BE2C (cell line): ENCODE measurements at regions not wholly inside any gene's neighbourhood (a gene's known extent, or its start where the extent isn't known, plus 50 kb on each side); places are given as distances from the start of the nearest gene placed in this dataset.

ENCODE experiments used
- DNase-seq: peaks from one replicate; pipeline ENCODE4 v3.0.0-alpha.2; 2020
- H3K27me3 ChIP-seq: fragments of 250-450 bp; sonication (Bioruptor Pico); 2 replicates; pipeline ENCODE4 v1.5.1; 2020; ENCODE audit warnings: mild to moderate bottlenecking
- H3K36me3 ChIP-seq: fragments of 250-450 bp; sonication (Bioruptor Pico); 2 replicates; pipeline ENCODE4 v1.5.1; 2020; ENCODE audit warnings: mild to moderate bottlenecking
- H3K4me1 ChIP-seq: fragments of 250-450 bp; sonication (Bioruptor Pico); 2 replicates; pipeline ENCODE4 v1.5.1; 2020
- H3K4me3 ChIP-seq: 2 replicates; pipeline ENCODE4 v1.5.1; 2011; ENCODE audit warnings: low read depth, low read length
- H3K9me3 ChIP-seq: fragments of 250-450 bp; sonication (Bioruptor Pico); 2 replicates; pipeline ENCODE4 v1.5.1; 2020
- TF ChIP-seq, protein P1 (sequence below): IDR thresholded peaks from 2 replicates; pipeline ENCODE4 v1.5.1; 2012; ENCODE audit warnings: mild to moderate bottlenecking, low read depth, low read length

GRCh38 chr5:107208867-107209266 lies 461.9 kb downstream of the EFNA5 start:
- Histone ChIP-seq H3K9me3 (no peaks in the 10 kb centered on the region), H3K27me3 (no peaks in the 10 kb centered on the region), H3K36me3 (no peaks in the 10 kb centered on the region), H3K4me1 (peaks cover 8% of the 10 kb centered on the region), H3K4me3 (no peak overlapping the region)
- TF ChIP-seq, protein P1, sequence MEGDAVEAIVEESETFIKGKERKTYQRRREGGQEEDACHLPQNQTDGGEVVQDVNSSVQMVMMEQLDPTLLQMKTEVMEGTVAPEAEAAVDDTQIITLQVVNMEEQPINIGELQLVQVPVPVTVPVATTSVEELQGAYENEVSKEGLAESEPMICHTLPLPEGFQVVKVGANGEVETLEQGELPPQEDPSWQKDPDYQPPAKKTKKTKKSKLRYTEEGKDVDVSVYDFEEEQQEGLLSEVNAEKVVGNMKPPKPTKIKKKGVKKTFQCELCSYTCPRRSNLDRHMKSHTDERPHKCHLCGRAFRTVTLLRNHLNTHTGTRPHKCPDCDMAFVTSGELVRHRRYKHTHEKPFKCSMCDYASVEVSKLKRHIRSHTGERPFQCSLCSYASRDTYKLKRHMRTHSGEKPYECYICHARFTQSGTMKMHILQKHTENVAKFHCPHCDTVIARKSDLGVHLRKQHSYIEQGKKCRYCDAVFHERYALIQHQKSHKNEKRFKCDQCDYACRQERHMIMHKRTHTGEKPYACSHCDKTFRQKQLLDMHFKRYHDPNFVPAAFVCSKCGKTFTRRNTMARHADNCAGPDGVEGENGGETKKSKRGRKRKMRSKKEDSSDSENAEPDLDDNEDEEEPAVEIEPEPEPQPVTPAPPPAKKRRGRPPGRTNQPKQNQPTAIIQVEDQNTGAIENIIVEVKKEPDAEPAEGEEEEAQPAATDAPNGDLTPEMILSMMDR: no peak
- DNase-seq: no peak

- Histone ChIP-seq H3K36me3 (no peaks in the 10 kb centered on the region), H3K4me3 (no peak overlapping the region), H3K27me3 (no peaks in the 10 kb centered on the region), H3K9me3 (no peaks in the 10 kb centered on the region), H3K4me1 (no peaks in the 10 kb centered on the region)
- TF ChIP-seq, protein P1: no peak
- DNase-seq: no peak
Observed at GRCh38 chr5:107204413-107204812, 466.3 kb downstream of the EFNA5 start.

DNA sequence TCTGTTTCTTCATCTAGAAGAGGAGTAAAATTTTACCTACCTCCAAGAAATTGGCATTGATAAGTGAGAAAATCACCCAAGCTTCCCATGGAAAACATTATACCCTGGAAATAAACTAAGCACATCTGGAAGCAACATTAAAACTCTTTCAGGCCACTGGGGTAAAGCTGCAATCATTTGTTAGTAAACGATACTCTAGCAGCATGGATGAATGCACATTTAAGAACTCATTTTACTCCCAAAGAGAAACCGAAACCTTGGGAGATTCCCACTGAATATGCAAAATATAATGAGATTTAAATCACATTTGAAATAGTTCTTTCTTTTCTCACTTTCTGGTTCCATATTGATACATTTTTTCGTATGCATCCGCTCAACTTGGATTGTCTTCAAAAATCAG lies 467.5 kb downstream of the EFNA5 start:
- H3K9me3 ChIP-seq: no peaks in the 10 kb centered on the region

DNA sequence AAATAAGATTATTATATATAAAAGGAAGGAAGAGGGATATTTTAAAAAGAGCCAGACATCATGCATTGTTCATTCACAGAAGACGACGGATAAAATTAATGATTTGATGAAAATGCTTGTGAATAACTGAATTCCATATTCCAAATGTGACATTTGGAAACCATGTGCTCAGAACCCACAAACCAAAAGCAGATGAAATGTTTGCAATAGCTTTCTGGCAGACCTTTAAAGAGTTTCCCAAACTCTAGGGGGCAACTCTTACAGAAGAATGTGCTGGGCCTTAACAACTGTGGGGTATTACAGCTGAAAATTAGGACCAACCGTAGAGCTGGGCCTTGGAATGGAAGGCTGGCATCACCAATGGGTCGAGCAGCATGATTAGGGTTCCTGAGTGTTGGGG lies 471.0 kb downstream of the EFNA5 start:
- TF ChIP-seq, protein P1: no peak
- no peak for DNase-seq
- H3K27me3 ChIP-seq: no peaks in the 10 kb centered on the region

More for the DNA sequence above, 467.5 kb downstream of the EFNA5 start:
- no peak for DNase-seq
- Histone ChIP-seq H3K27me3 (no peaks in the 10 kb centered on the region), H3K36me3 (no peaks in the 10 kb centered on the region), H3K4me1 (no peaks in the 10 kb centered on the region), H3K4me3 (no peak overlapping the region)
- TF ChIP-seq, protein P1: no peak

DNA sequence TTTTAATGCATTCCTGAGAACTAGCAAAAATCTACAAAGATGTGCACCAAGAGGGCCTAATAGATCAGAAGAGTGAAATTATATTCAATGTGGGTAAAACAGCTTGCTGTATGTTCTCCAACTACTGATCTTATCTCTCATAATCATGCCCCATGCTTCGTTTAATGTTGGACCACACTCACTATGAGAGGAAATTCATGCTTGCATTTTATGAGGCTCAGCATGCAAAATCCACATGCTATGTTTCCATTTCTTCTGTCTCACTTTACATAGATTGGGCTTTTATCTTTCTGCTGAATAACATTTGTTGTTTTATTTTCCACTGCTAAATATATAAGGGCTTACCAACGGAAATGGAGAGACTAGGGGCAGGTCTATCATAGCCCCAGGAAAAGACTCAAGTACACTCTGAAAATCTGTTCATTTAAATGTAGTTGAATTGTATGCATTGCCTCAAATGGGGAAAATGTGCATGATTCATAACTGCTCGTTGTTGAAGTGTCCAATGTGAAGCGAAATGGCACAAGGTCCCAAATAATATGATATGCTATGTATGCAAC lies 474.2 kb downstream of the EFNA5 start:
- no peaks in the 10 kb centered on the region; the same call in 1 of the 2 replicates for H3K4me1 ChIP-seq
- H3K4me3 ChIP-seq: no peak overlapping the region
- no peak for DNase-seq
- no peaks in the 10 kb centered on the region for H3K36me3 ChIP-seq
- no peaks in the 10 kb centered on the region for H3K9me3 ChIP-seq
- TF ChIP-seq, protein P1: no peak
- H3K27me3 ChIP-seq: no peaks in the 10 kb centered on the region

More for the DNA sequence above, 471.0 kb downstream of the EFNA5 start:
- no peaks in the 10 kb centered on the region for H3K36me3 ChIP-seq
- H3K9me3 ChIP-seq: no peaks in the 10 kb centered on the region
- no peaks in the 10 kb centered on the region; the same call in 1 of the 2 replicates for H3K4me1 ChIP-seq
- no peak overlapping the region for H3K4me3 ChIP-seq

DNA sequence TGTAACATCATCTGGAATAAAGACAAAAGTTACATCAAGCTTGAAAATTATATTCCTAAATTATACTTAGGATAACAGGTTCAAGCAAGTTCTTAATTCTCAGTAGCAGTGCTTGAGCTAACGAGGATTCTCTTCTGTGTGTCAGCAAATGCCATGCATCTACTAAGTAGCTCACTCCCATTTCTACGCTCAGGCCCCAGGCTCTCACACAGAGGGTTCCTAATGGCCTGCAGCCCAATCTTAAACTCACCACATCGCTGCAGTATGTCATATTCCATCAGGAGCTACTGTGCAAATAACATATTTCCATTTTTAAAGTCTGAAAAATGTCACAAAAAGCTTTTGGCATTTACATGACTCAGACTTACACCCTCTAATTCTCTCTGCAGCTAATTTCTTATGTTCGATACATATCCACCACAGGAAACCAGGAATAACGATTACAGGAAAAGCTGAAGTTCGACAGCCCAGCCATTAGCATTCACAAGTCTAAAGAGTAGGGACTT lies 474.8 kb downstream of the EFNA5 start:
- Histone ChIP-seq H3K9me3 (no peaks in the 10 kb centered on the region), H3K4me3 (no peak overlapping the region), H3K4me1 (no peaks in the 10 kb centered on the region; the same call in 1 of the 2 replicates), H3K36me3 (no peaks in the 10 kb centered on the region), H3K27me3 (no peaks in the 10 kb centered on the region)
- DNase-seq: no peak
- TF ChIP-seq, protein P1: no peak
